ENCODE measurements at regions not wholly inside any gene's neighbourhood (a gene's known extent, or its start where the extent isn't known, plus 50 kb on each side); places are given as distances from the start of the nearest gene placed in this dataset.

DNA sequence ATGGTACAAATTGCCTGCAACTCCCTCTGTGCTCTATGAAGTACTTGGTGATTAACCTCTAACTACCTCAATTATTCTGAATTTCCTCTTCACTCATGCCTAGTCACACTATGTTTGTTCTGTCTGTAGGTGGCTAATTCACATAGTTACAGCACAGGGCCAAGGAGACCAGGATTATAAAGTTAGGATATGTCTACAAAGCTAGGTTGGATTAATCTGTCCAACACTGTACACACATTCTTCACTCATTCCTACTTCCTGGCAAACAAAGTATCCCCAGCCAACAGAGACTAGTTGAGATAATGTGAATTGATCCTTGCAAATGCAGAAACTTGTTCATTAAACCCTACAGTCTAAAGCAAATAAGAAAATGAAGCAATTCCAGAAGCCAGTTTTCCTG lies 269.8 kb downstream of the HACE1 start:
- Histone ChIP-seq H3K27ac (ENCODE audit: low read depth, low read length, poor library complexity, severe bottlenecking) (no peak overlapping the region), H3K4me3 (ENCODE audit: low read depth, low read length, poor library complexity, severe bottlenecking) (no peak overlapping the region), H3K9ac (ENCODE audit: low read length) (no peak overlapping the region), H3K36me3 (ENCODE audit: insufficient read depth, low read length) (no peaks in the 10 kb centered on the region), H2AFZ (ENCODE audit: low read length) (no peak overlapping the region), H3K4me1 (ENCODE audit: insufficient read depth, low read length, severe bottlenecking) (no peaks in the 10 kb centered on the region), H3K27me3 (ENCODE audit: insufficient read depth, low read length) (no peaks in the 10 kb centered on the region), H3K9me3 (ENCODE audit: low read length) (no peaks in the 10 kb centered on the region), H4K20me1 (ENCODE audit: insufficient read depth, low read length) (no peaks in the 10 kb centered on the region), H3K9me2 (ENCODE audit: low read depth, low read length) (no peaks in the 10 kb centered on the region), H3K79me2 (ENCODE audit: insufficient read depth, low read length) (no peaks in the 10 kb centered on the region), H3K4me2 (ENCODE audit: low read length) (no peak overlapping the region), H3F3A (ENCODE audit: insufficient read depth, low read length) (no peaks in the 10 kb centered on the region)
- no peak for TF ChIP-seq EZH2 (IDR thresholded peaks at IDR 0.05; ENCODE audit: borderline replicate concordance, low read length)
- TF ChIP-seq, protein P1, sequence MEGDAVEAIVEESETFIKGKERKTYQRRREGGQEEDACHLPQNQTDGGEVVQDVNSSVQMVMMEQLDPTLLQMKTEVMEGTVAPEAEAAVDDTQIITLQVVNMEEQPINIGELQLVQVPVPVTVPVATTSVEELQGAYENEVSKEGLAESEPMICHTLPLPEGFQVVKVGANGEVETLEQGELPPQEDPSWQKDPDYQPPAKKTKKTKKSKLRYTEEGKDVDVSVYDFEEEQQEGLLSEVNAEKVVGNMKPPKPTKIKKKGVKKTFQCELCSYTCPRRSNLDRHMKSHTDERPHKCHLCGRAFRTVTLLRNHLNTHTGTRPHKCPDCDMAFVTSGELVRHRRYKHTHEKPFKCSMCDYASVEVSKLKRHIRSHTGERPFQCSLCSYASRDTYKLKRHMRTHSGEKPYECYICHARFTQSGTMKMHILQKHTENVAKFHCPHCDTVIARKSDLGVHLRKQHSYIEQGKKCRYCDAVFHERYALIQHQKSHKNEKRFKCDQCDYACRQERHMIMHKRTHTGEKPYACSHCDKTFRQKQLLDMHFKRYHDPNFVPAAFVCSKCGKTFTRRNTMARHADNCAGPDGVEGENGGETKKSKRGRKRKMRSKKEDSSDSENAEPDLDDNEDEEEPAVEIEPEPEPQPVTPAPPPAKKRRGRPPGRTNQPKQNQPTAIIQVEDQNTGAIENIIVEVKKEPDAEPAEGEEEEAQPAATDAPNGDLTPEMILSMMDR (IDR thresholded peaks at IDR 0.05; ENCODE audit: low read length), result no peak

DNA sequence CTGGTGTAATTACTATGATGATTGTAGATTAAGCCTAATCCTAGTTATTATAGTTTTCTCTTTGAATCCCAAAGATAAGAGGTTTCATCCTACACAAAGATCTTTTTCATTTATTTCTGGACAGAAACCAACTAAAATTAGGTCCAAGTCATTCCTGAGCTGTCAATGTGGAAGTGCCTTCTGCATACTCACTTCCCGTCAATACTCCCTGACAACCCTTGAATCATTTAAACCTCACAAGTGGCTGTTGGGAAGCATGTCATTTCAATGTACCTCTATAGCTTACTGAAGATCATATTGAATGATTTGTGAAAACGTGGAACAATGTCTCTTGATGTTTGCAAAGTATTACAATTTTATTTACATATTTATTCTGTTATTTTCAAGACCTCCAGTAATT lies 274.1 kb downstream of the HACE1 start:
- H3K4me1 ChIP-seq (ENCODE audit: insufficient read depth, low read length, severe bottlenecking), result no peaks in the 10 kb centered on the region

DNA sequence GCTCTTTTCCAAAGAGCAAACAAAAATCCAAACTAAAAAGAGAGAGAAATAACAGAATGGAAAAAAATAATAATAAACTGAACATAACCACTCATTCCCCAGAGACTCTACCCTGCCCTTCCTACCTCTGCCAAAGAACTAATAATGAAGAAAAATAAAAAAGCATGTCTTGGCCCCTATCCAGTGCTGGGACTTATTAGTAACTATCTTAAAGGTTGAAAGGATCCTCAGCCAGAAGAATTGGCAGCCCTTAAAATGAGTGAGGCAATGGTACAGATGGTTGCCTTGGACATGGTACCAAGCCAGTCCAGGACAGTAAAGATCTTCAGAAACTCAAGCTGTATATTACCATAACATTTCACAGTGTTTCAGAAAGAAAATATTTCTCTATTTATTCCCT lies 279.3 kb downstream of the HACE1 start:
- TF ChIP-seq, protein P1 (IDR thresholded peaks at IDR 0.05; ENCODE audit: low read length), result no peak
- TF ChIP-seq EZH2 (IDR thresholded peaks at IDR 0.05; ENCODE audit: borderline replicate concordance, low read length), result no peak
- Histone ChIP-seq H3K27ac (ENCODE audit: low read depth, low read length, poor library complexity, severe bottlenecking) (no peak overlapping the region), H3K9me2 (ENCODE audit: low read depth, low read length) (no peaks in the 10 kb centered on the region), H3K9me3 (ENCODE audit: low read length) (no peaks in the 10 kb centered on the region), H3K79me2 (ENCODE audit: insufficient read depth, low read length) (no peaks in the 10 kb centered on the region), H3K9ac (ENCODE audit: low read length) (no peak overlapping the region), H2AFZ (ENCODE audit: low read length) (no peak overlapping the region), H3K27me3 (ENCODE audit: insufficient read depth, low read length) (no peaks in the 10 kb centered on the region), H3F3A (ENCODE audit: insufficient read depth, low read length) (no peaks in the 10 kb centered on the region), H3K4me3 (ENCODE audit: low read depth, low read length, poor library complexity, severe bottlenecking) (no peak overlapping the region), H3K4me1 (ENCODE audit: insufficient read depth, low read length, severe bottlenecking) (no peaks in the 10 kb centered on the region), H4K20me1 (ENCODE audit: insufficient read depth, low read length) (no peaks in the 10 kb centered on the region), H3K36me3 (ENCODE audit: insufficient read depth, low read length) (no peaks in the 10 kb centered on the region), H3K4me2 (ENCODE audit: low read length) (no peak overlapping the region)

More for the DNA sequence above, 274.1 kb downstream of the HACE1 start:
- Histone ChIP-seq H3K79me2 (ENCODE audit: insufficient read depth, low read length) (no peaks in the 10 kb centered on the region), H2AFZ (ENCODE audit: low read length) (no peak overlapping the region), H3K9me3 (ENCODE audit: low read length) (no peaks in the 10 kb centered on the region), H3K4me2 (ENCODE audit: low read length) (no peak overlapping the region), H3K27me3 (ENCODE audit: insufficient read depth, low read length) (no peaks in the 10 kb centered on the region), H3F3A (ENCODE audit: insufficient read depth, low read length) (no peaks in the 10 kb centered on the region), H4K20me1 (ENCODE audit: insufficient read depth, low read length) (no peaks in the 10 kb centered on the region), H3K27ac (ENCODE audit: low read depth, low read length, poor library complexity, severe bottlenecking) (no peak overlapping the region), H3K4me3 (ENCODE audit: low read depth, low read length, poor library complexity, severe bottlenecking) (no peak overlapping the region), H3K9me2 (ENCODE audit: low read depth, low read length) (no peaks in the 10 kb centered on the region), H3K9ac (ENCODE audit: low read length) (no peak overlapping the region), H3K36me3 (ENCODE audit: insufficient read depth, low read length) (no peaks in the 10 kb centered on the region)
- TF ChIP-seq EZH2 (IDR thresholded peaks at IDR 0.05; ENCODE audit: borderline replicate concordance, low read length), result no peak
- TF ChIP-seq, protein P1 (IDR thresholded peaks at IDR 0.05; ENCODE audit: low read length), result no peak

Data from OCI-LY1 (cell line).